ENCODE measurements at regions not wholly inside any gene's neighbourhood (a gene's known extent, or its start where the extent isn't known, plus 50 kb on each side); places are given as distances from the start of the nearest gene placed in this dataset.

GRCh38 chr17:34736611-34737010, 157.2 kb downstream of the TMEM132E start:
- no peak for TF ChIP-seq EZH2 (IDR thresholded peaks at IDR 0.05; ENCODE audit: low read length, unreplicated experiment)
- TF ChIP-seq EZH2phosphoT487 (IDR thresholded peaks at IDR 0.05; ENCODE audit: borderline replicate concordance, low read length), result no peak
- no peak for TF ChIP-seq CTCF (conservative IDR thresholded peaks at IDR 0.05; ENCODE audit: low read depth, low read length)

Measured in PC-3 (cell line).